IMR-90 (cell line): ENCODE measurements at regions not wholly inside any gene's neighbourhood (a gene's known extent, or its start where the extent isn't known, plus 50 kb on each side); places are given as distances from the start of the nearest gene placed in this dataset.
A peak's percentile ranks its signal among the peaks of the same experiment; 100 is the strongest.

Experiments
- ATAC-seq: fragments of 200-7000 bp; cut with Tn5 transposase; 2 replicates; pipeline ENCODE4 v1.9.1; 2020; ENCODE audit warnings: low read depth, mild to moderate bottlenecking, moderate library complexity
- BruUV-seq: library from RNA; stranded (reverse); fragments of 400-500 nt; replicated peaks from 2 replicates; lab custom pipeline; 2021; lab: Mats Ljungman, UMichigan
- CTCF ChIA-PET: fragments of 300-600 bp; formaldehyde crosslinking; extraction: SDS; loops from one replicate; lab custom pipeline; 2021; ENCODE audit warnings: antibody characterized with exemption; lab: Yijun Ruan, JAX
- POLR2A ChIA-PET: fragments of 300-600 bp; sonication (Branson Sonifier 250); formaldehyde crosslinking; loops from one replicate; lab custom pipeline; 2022; ENCODE audit warnings: antibody characterized with exemption; ENCODE audit not compliant: unreplicated experiment; lab: Charles Lee
- DNase-seq: peaks from one replicate; pipeline ENCODE4 v3.0.0; 2013
- H2AFZ ChIP-seq: replicated peaks from 2 replicates; pipeline ENCODE3; 2013; ENCODE audit warnings: low read length, mild to moderate bottlenecking; ENCODE audit not compliant: poor library complexity
- H2AK5ac ChIP-seq: 2 replicates; pipeline ENCODE4 v1.6.1; 2013; ENCODE audit warnings: low read depth, low read length, inconsistent platforms
- H2AK9ac ChIP-seq: replicated peaks from 2 replicates; pipeline ENCODE3; 2013; ENCODE audit warnings: mild to moderate bottlenecking, low read depth, low read length, moderate library complexity; ENCODE audit not compliant: poor library complexity
- H2BK120ac ChIP-seq: 2 replicates; pipeline ENCODE4 v1.6.1; 2013; ENCODE audit warnings: low read depth, low read length, inconsistent platforms
- H2BK15ac ChIP-seq: 3 replicates; pipeline ENCODE4 v1.6.1; 2013; ENCODE audit warnings: low read depth, low read length, inconsistent platforms
- H2BK20ac ChIP-seq: 2 replicates; pipeline ENCODE4 v1.6.1; 2013; ENCODE audit warnings: low read depth, mild to moderate bottlenecking, inconsistent platforms, low read length, moderate library complexity
- H2BK5ac ChIP-seq: 2 replicates; pipeline ENCODE4 v1.6.1; 2013; ENCODE audit warnings: mild to moderate bottlenecking, low read depth, low read length, inconsistent platforms; ENCODE audit not compliant: poor library complexity, severe bottlenecking
- H3K14ac ChIP-seq: replicated peaks from 2 replicates; pipeline ENCODE4 v1.6.1; 2013; ENCODE audit warnings: low read depth, low read length, inconsistent platforms
- H3K18ac ChIP-seq: 2 replicates; pipeline ENCODE4 v1.6.1; 2013; ENCODE audit warnings: low read depth, low read length, control low read depth
- H3K23ac ChIP-seq: 2 replicates; pipeline ENCODE4 v1.6.1; 2013; ENCODE audit warnings: low read depth, low read length, inconsistent platforms
- H3K27ac ChIP-seq: 2 replicates; pipeline ENCODE4 v1.5.1; 2013; ENCODE audit warnings: mild to moderate bottlenecking, control low read depth, low read length; ENCODE audit not compliant: insufficient read depth
- H3K27me3 ChIP-seq: 2 replicates; pipeline ENCODE4 v1.6.1; 2013; ENCODE audit warnings: low read length; ENCODE audit not compliant: control insufficient read depth, insufficient read depth
- H3K36me3 ChIP-seq: 2 replicates; pipeline ENCODE4 v1.6.1; 2013; ENCODE audit warnings: low read length, mixed read lengths; ENCODE audit not compliant: control insufficient read depth, insufficient read depth
- H3K4ac ChIP-seq: 2 replicates; pipeline ENCODE4 v1.6.1; 2013; ENCODE audit warnings: low read depth, low read length, inconsistent platforms
- H3K4me1 ChIP-seq: 2 replicates; pipeline ENCODE4 v1.6.1; 2013; ENCODE audit warnings: low read length, mixed read lengths; ENCODE audit not compliant: control insufficient read depth, insufficient read depth
- H3K4me2 ChIP-seq: 2 replicates; pipeline ENCODE4 v1.6.1; 2013; ENCODE audit warnings: low read depth, mild to moderate bottlenecking, control low read depth, low read length, moderate library complexity
- H3K4me3 ChIP-seq: 2 replicates; pipeline ENCODE4 v1.5.1; 2013; ENCODE audit warnings: low read depth, mild to moderate bottlenecking, control low read depth, low read length, moderate library complexity; ENCODE audit not compliant: insufficient read depth
- H3K56ac ChIP-seq: 2 replicates; pipeline ENCODE4 v1.6.1; 2013; ENCODE audit warnings: low read length, inconsistent platforms; ENCODE audit not compliant: insufficient read depth; ENCODE audit errors: extremely low read depth
- H3K79me1 ChIP-seq, 2 experiments: 2 replicates each; pipeline ENCODE4 v1.6.1; 2013; ENCODE audit warnings: low read length in 2 of 2, inconsistent platforms in 1 of 2, low read depth in 1 of 2
- H3K9ac ChIP-seq: 2 replicates; pipeline ENCODE4 v1.6.1; 2013; ENCODE audit warnings: low read depth, low read length, control low read depth
- H3K9me1 ChIP-seq: 2 replicates; pipeline ENCODE4 v1.6.1; 2013; ENCODE audit warnings: low read length, inconsistent platforms; ENCODE audit not compliant: insufficient read depth
- H3K9me3 ChIP-seq: 2 replicates; pipeline ENCODE4 v1.6.1; 2013; ENCODE audit warnings: low read length; ENCODE audit not compliant: control insufficient read depth, insufficient read depth
- H4K20me1 ChIP-seq: 2 replicates; pipeline ENCODE4 v1.6.1; 2013; ENCODE audit warnings: low read length, inconsistent platforms; ENCODE audit not compliant: insufficient read depth
- H4K5ac ChIP-seq: 2 replicates; pipeline ENCODE4 v1.6.1; 2013; ENCODE audit warnings: mild to moderate bottlenecking, low read depth, low read length, control low read depth
- H4K8ac ChIP-seq, 2 experiments: 2 replicates each; pipeline ENCODE4 v1.6.1; 2013; ENCODE audit warnings: low read depth in 2 of 2, low read length in 2 of 2, control low read depth in 1 of 2, inconsistent platforms in 1 of 2
- H4K91ac ChIP-seq: 2 replicates; pipeline ENCODE4 v1.6.1; 2013; ENCODE audit warnings: low read depth, low read length, inconsistent platforms; ENCODE audit not compliant: insufficient read depth
- MXI1 ChIP-seq: IDR thresholded peaks from 2 replicates; pipeline ENCODE4 v1.6.1; 2012; ENCODE audit warnings: low read depth, mild to moderate bottlenecking, low read length, moderate library complexity, borderline replicate concordance
- USF2 ChIP-seq: fragments of 150-350 bp; IDR thresholded peaks from 2 replicates; pipeline ENCODE4 v1.6.1; 2017; ENCODE audit warnings: mild to moderate bottlenecking, antibody characterized with exemption, low read length, low read depth
- WGBS, 2 experiments: methylation state at CpG; one replicate each; pipeline versions ENCODE4 v1.1.5 to v1.1.7; 2013; ENCODE audit warnings: missing lambda C conversion rate in 2 of 2; ENCODE audit not compliant: insufficient read length in 1 of 2; ENCODE audit errors: extremely low coverage in 2 of 2; 5-methylcytosine and 5-hydroxymethylcytosine counted together
- dilution Hi-C: fragments of 300-500 bp; cut with HindIII; formaldehyde crosslinking; loops from one replicate; pipeline ENCODE4 v1.14.3; 2018; ENCODE audit warnings: low sequenced_read_pairs; ENCODE audit not compliant: unreplicated experiment
- in situ Hi-C: fragments of 300-500 bp; cut with MboI; formaldehyde crosslinking; loops from 3 replicates; pipeline ENCODE4 v1.14.3; 2019; ENCODE audit warnings: low sequenced_read_pairs, inconsistent platforms, mixed read lengths
- intact Hi-C: fragments of 100-400 bp; cut with micrococcal nuclease; formaldehyde crosslinking; loops from 2 replicates; pipeline ENCODE4 v1.10.0; 2022

- dilution Hi-C loops: no loop called here
- peaks cover 9% of the 10 kb centered on the region; the same call in 1 of the 2 replicates for H3K9me3 ChIP-seq
- no peaks in the 10 kb centered on the region for H4K20me1 ChIP-seq
- peaks cover 3% of the 10 kb centered on the region; the same call in 1 of the 2 replicates for H3K4me1 ChIP-seq
- no peak overlapping the region for H4K5ac ChIP-seq
- BruUV-seq: no TSS peak
- H2BK5ac ChIP-seq: peak overlapping the region; percentile 31
- peak overlapping the region; percentile 72 for H2AK5ac ChIP-seq
- H3K23ac ChIP-seq: no peak overlapping the region
- ATAC-seq (no peak), DNase-seq (no peak)
- H3K79me1 ChIP-seq: peaks cover 0 to 2% of the 10 kb centered on the region in 2 experiments; a peak in 1 of 4 replicates
- H3K14ac ChIP-seq: 0 out of 2 replicates have a peak overlapping the region, but pooled peaks have one; percentile 13
- H3K18ac ChIP-seq: no peak overlapping the region
- H4K8ac ChIP-seq: peak overlapping the region; percentile 6 to 58; a peak in 1 of 4 replicates
- H2BK15ac ChIP-seq: peak overlapping the region; percentile 95; the same call in 2 of the 3 replicates
- TF ChIP-seq MXI1 (no peak), USF2 (peak; percentile 31; the same call in 1 of the 2 replicates)
- intact Hi-C loops: no loop called here
- no peaks in the 10 kb centered on the region for H3K27me3 ChIP-seq
- CTCF ChIA-PET: interaction anchor here (1.1 kb wide), 1 partner anchor 79 kb away, joined by 3 read pairs; no protein-coding TSS in a partner anchor
- no peak overlapping the region for H3K27ac ChIP-seq
- H3K9ac ChIP-seq: no peak overlapping the region
- H2BK20ac ChIP-seq: peak overlapping the region; percentile 40; the same call in 1 of the 2 replicates
- WGBS, 2 experiments: 94% methylated on average over 2 of the region's 6 CpGs; no CpG with 5 or more reads in 1 of the 2 experiments
- H3K9me1 ChIP-seq: 0 out of 2 replicates have a peak, but pooled peaks cover 2% of the 10 kb centered on the region
- H2AK9ac ChIP-seq: no peak overlapping the region
- H3K56ac ChIP-seq: no peak overlapping the region
- peak overlapping the region; percentile 1; the same call in 1 of the 2 replicates for H4K91ac ChIP-seq
- H2BK120ac ChIP-seq: peak overlapping the region; percentile 36; the same call in 1 of the 2 replicates
- no peaks in the 10 kb centered on the region for H3K36me3 ChIP-seq
- POLR2A ChIA-PET: no interaction called here
- 0 out of 2 replicates have a peak overlapping the region, but pooled peaks have one; percentile 28 for H3K4ac ChIP-seq
- no peak overlapping the region for H3K4me3 ChIP-seq
- no peak overlapping the region for H2AFZ ChIP-seq
- no peak overlapping the region for H3K4me2 ChIP-seq
- in situ Hi-C loops: no loop called here
Measured at GRCh38 chr2:172673056-172673683, 62.5 kb upstream of the RAPGEF4 start.
